Femur (tissue), 1 donor: ENCODE measurements at regions not wholly inside any gene's neighbourhood (a gene's known extent, or its start where the extent isn't known, plus 50 kb on each side); places are given as distances from the start of the nearest gene placed in this dataset.

Experiments used
- DNase-seq: peaks from one replicate; pipeline ENCODE4 v3.0.0-alpha.2; 2017

- no peak for DNase-seq
These were observed 88.5 kb downstream of the ELAPOR2 start for GRCh38 chr7:86970986-86971385.

- no peak for DNase-seq
These were observed 88.9 kb downstream of the ELAPOR2 start for GRCh38 chr7:86970547-86970946.

GRCh38 chr7:86969865-86970264 is 89.6 kb downstream of the ELAPOR2 start:
- DNase-seq = no peak

GRCh38 chr7:86968618-86969017 is 90.8 kb downstream of the ELAPOR2 start:
- no peak for DNase-seq

GRCh38 chr7:86966916-86967315 is 92.5 kb downstream of the ELAPOR2 start:
- no peak for DNase-seq

GRCh38 chr7:86965727-86966120 is 93.7 kb downstream of the ELAPOR2 start:
- DNase-seq = no peak

GRCh38 chr7:86964973-86965726 is 94.3 kb downstream of the ELAPOR2 start:
- DNase-seq = no peak

GRCh38 chr7:86963599-86964230 is 95.7 kb downstream of the ELAPOR2 start:
- DNase-seq = no peak

GRCh38 chr7:86962623-86963022 is 96.8 kb downstream of the ELAPOR2 start:
- DNase-seq = no peak

GRCh38 chr7:86961686-86962085 is 97.8 kb downstream of the ELAPOR2 start:
- DNase-seq = no peak

- DNase-seq = no peak
These were observed 101.1 kb downstream of the ELAPOR2 start for GRCh38 chr7:86958380-86958779.

- DNase-seq = no peak
These were observed 102.9 kb downstream of the ELAPOR2 start for GRCh38 chr7:86956567-86956966.

- DNase-seq = no peak
These were observed 103.5 kb downstream of the ELAPOR2 start for GRCh38 chr7:86955895-86956503.

- DNase-seq = no peak
These were observed 104.5 kb downstream of the ELAPOR2 start for GRCh38 chr7:86954971-86955370.

- no peak for DNase-seq
These were observed 105.7 kb downstream of the ELAPOR2 start for GRCh38 chr7:86953653-86954336.

GRCh38 chr7:86953219-86953618 is 106.2 kb downstream of the ELAPOR2 start:
- DNase-seq = no peak

GRCh38 chr7:86951895-86952294 is 107.6 kb downstream of the ELAPOR2 start:
- no peak for DNase-seq

GRCh38 chr7:86950944-86951343 is 108.5 kb downstream of the ELAPOR2 start:
- no peak for DNase-seq

- DNase-seq = no peak
These were observed 109.1 kb downstream of the ELAPOR2 start for GRCh38 chr7:86950360-86950759.

GRCh38 chr7:86949779-86950260 is 109.6 kb downstream of the ELAPOR2 start:
- no peak for DNase-seq

- DNase-seq = no peak
These were observed 110.2 kb downstream of the ELAPOR2 start for GRCh38 chr7:86949052-86949778.

GRCh38 chr7:86947929-86948328 is 111.5 kb downstream of the ELAPOR2 start:
- no peak for DNase-seq

- DNase-seq = no peak
These were observed 116.0 kb downstream of the ELAPOR2 start for GRCh38 chr7:86943447-86943846.
